ENCODE measurements at regions not wholly inside any gene's neighbourhood (a gene's known extent, or its start where the extent isn't known, plus 50 kb on each side); places are given as distances from the start of the nearest gene placed in this dataset.

DNA sequence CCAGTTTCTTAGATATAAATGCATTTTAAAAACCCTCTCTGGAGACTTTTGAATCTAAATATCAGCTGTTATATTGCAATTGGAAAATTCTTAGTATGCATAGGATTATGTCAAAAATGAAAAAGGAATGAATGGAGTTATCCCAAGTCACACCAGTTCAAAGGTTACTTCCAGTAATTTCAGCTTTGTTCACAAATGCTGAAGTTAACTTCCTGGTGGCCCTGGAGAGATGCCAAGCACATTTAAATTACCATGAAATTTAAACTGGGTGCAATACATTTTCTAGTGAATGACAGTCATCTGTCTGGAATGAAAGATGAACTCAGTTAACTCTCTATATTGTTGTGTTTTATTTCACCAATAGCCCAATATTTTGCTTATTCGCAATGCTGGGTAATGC is 753.9 kb downstream of the SUCLG1 start:
- TF ChIP-seq ZBTB7A (IDR thresholded peaks at IDR 0.05; ENCODE audit: low read depth) = no peak
- TF ChIP-seq REST (IDR thresholded peaks at IDR 0.05; ENCODE audit: low read depth) = no peak
- TF ChIP-seq YY1 (IDR thresholded peaks at IDR 0.05; ENCODE audit: low read depth) = no peak
- no peak for TF ChIP-seq TEAD4 (IDR thresholded peaks at IDR 0.05)
- TF ChIP-seq CEBPB (IDR thresholded peaks at IDR 0.05) = no peak
- no peak for TF ChIP-seq TCF12 (IDR thresholded peaks at IDR 0.05; ENCODE audit: low read depth)
- no peak for TF ChIP-seq RAD21 (IDR thresholded peaks at IDR 0.05; ENCODE audit: low read depth)
- TF ChIP-seq, protein P1, sequence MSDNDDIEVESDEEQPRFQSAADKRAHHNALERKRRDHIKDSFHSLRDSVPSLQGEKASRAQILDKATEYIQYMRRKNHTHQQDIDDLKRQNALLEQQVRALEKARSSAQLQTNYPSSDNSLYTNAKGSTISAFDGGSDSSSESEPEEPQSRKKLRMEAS (IDR thresholded peaks at IDR 0.05) = no peak

DNA sequence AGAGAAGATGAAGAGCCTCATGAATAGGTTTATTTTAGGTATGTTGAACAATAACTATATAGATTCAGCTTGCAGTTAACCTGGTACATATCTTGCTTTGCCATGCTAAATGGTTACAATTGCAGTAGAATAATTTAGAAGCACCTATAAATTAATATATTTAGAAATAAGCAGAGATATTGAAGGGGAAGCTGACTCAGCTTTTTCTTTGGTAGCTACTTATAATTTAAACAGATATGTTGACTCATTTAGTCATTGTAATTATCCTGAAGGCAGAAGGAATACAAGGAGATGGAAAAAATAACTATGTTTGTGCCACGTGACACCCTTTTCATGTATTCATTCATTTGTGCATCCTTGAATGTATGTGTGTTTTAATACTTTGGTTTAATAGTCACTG is 755.5 kb downstream of the SUCLG1 start:
- TF ChIP-seq RAD21 (IDR thresholded peaks at IDR 0.05; ENCODE audit: low read depth) (no peak), TEAD4 (IDR thresholded peaks at IDR 0.05) (no peak), NFIC (IDR thresholded peaks at IDR 0.05) (no peak), YY1 (IDR thresholded peaks at IDR 0.05; ENCODE audit: low read depth) (no peak), ZBTB7A (IDR thresholded peaks at IDR 0.05; ENCODE audit: low read depth) (no peak), FOXM1 (IDR thresholded peaks at IDR 0.05; ENCODE audit: borderline replicate concordance, low read depth) (no peak), REST (IDR thresholded peaks at IDR 0.05; ENCODE audit: low read depth) (no peak), CREB1 (IDR thresholded peaks at IDR 0.05; ENCODE audit: low read depth) (no peak)
- TF ChIP-seq, protein P1 (IDR thresholded peaks at IDR 0.05) = no peak
- TF ChIP-seq, protein P2, sequence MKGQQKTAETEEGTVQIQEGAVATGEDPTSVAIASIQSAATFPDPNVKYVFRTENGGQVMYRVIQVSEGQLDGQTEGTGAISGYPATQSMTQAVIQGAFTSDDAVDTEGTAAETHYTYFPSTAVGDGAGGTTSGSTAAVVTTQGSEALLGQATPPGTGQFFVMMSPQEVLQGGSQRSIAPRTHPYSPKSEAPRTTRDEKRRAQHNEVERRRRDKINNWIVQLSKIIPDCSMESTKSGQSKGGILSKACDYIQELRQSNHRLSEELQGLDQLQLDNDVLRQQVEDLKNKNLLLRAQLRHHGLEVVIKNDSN (IDR thresholded peaks at IDR 0.05) = no peak

- TF ChIP-seq CEBPB (IDR thresholded peaks at IDR 0.05) (no peak), YY1 (IDR thresholded peaks at IDR 0.05; ENCODE audit: low read depth) (no peak), TEAD4 (IDR thresholded peaks at IDR 0.05) (no peak), TAF1 (IDR thresholded peaks at IDR 0.05; ENCODE audit: low read depth) (no peak), ZBTB7A (IDR thresholded peaks at IDR 0.05; ENCODE audit: low read depth) (no peak), NFIC (IDR thresholded peaks at IDR 0.05) (no peak), RAD21 (IDR thresholded peaks at IDR 0.05; ENCODE audit: low read depth) (no peak), REST (IDR thresholded peaks at IDR 0.05; ENCODE audit: low read depth) (no peak), EGR1 (IDR thresholded peaks at IDR 0.05) (no peak), TCF12 (IDR thresholded peaks at IDR 0.05; ENCODE audit: low read depth) (no peak)
- TF ChIP-seq, protein P2 (IDR thresholded peaks at IDR 0.05) = no peak
- TF ChIP-seq, protein P1 (IDR thresholded peaks at IDR 0.05) = no peak
Observed at GRCh38 chr2:83696838-83697237, 762.2 kb downstream of the SUCLG1 start.

- no peak for TF ChIP-seq FOXM1 (IDR thresholded peaks at IDR 0.05; ENCODE audit: borderline replicate concordance, low read depth)
- TF ChIP-seq ZBTB7A (IDR thresholded peaks at IDR 0.05; ENCODE audit: low read depth) = no peak
- no peak for TF ChIP-seq REST (IDR thresholded peaks at IDR 0.05; ENCODE audit: low read depth)
- TF ChIP-seq TAF1 (IDR thresholded peaks at IDR 0.05; ENCODE audit: low read depth) = no peak
- no peak for TF ChIP-seq EGR1 (IDR thresholded peaks at IDR 0.05)
- TF ChIP-seq NFIC (IDR thresholded peaks at IDR 0.05) = no peak
- no peak for TF ChIP-seq CREB1 (IDR thresholded peaks at IDR 0.05; ENCODE audit: low read depth)
- TF ChIP-seq, protein P2 (IDR thresholded peaks at IDR 0.05) = no peak
- TF ChIP-seq TCF12 (IDR thresholded peaks at IDR 0.05; ENCODE audit: low read depth) = no peak
- TF ChIP-seq, protein P1 (IDR thresholded peaks at IDR 0.05) = no peak
- TF ChIP-seq EP300 (IDR thresholded peaks at IDR 0.05; ENCODE audit: borderline replicate concordance) = no peak
Observed at GRCh38 chr2:83695530-83695929, 763.5 kb downstream of the SUCLG1 start.
